ENCODE measurements at regions not wholly inside any gene's neighbourhood (a gene's known extent, or its start where the extent isn't known, plus 50 kb on each side); places are given as distances from the start of the nearest gene placed in this dataset.

- peaks cover 3% of the 10 kb centered on the region for H3K79me2 ChIP-seq
- 58% methylated on average over 6 of the region's 6 CpGs for WGBS (ENCODE audit: low lambda C conversion rate, missing lambda C conversion rate)
- H3K4me2 ChIP-seq: peak overlapping the region; percentile 67
- no peaks in the 10 kb centered on the region for H3K9me2 ChIP-seq (replicated peaks; ENCODE audit: insufficient read depth)
- TF ChIP-seq EZH2 (IDR thresholded peaks at IDR 0.05; ENCODE audit: borderline replicate concordance) (no peak), EZH2phosphoT487 (IDR thresholded peaks at IDR 0.05; ENCODE audit: low read depth, severe bottlenecking, unreplicated experiment) (no peak)
- TF ChIP-seq, protein P1, sequence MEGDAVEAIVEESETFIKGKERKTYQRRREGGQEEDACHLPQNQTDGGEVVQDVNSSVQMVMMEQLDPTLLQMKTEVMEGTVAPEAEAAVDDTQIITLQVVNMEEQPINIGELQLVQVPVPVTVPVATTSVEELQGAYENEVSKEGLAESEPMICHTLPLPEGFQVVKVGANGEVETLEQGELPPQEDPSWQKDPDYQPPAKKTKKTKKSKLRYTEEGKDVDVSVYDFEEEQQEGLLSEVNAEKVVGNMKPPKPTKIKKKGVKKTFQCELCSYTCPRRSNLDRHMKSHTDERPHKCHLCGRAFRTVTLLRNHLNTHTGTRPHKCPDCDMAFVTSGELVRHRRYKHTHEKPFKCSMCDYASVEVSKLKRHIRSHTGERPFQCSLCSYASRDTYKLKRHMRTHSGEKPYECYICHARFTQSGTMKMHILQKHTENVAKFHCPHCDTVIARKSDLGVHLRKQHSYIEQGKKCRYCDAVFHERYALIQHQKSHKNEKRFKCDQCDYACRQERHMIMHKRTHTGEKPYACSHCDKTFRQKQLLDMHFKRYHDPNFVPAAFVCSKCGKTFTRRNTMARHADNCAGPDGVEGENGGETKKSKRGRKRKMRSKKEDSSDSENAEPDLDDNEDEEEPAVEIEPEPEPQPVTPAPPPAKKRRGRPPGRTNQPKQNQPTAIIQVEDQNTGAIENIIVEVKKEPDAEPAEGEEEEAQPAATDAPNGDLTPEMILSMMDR (IDR thresholded peaks at IDR 0.05; ENCODE audit: poor library complexity): no peak
- no peak overlapping the region for H2AFZ ChIP-seq
- DNase-seq (ENCODE audit: low spot score): peak; percentile 68
- H4K20me1 ChIP-seq (ENCODE audit: insufficient read depth, poor library complexity, severe bottlenecking): no peaks in the 10 kb centered on the region
- H3K36me3 ChIP-seq (replicated peaks; ENCODE audit: insufficient read depth, low read depth): no peaks in the 10 kb centered on the region
- H3K9me3 ChIP-seq (ENCODE audit: low read depth): no peaks in the 10 kb centered on the region
- H3K4me1 ChIP-seq (ENCODE audit: insufficient read depth): peaks cover 37% of the 10 kb centered on the region
- H3K4me3 ChIP-seq: no peak overlapping the region
- no peaks in the 10 kb centered on the region for H3K27me3 ChIP-seq
- peak overlapping the region; percentile 97 for H3K27ac ChIP-seq
Observed at GRCh38 chr18:22045221-22045918, 124.0 kb upstream of the GATA6 start.

- Histone ChIP-seq H3K4me2 (no peak overlapping the region), H3K4me3 (no peak overlapping the region), H2AFZ (no peak overlapping the region), H4K20me1 (ENCODE audit: insufficient read depth, poor library complexity, severe bottlenecking) (no peaks in the 10 kb centered on the region), H3K9me3 (ENCODE audit: low read depth) (no peaks in the 10 kb centered on the region), H3K4me1 (ENCODE audit: insufficient read depth) (peaks cover 37% of the 10 kb centered on the region), H3K9me2 (replicated peaks; ENCODE audit: insufficient read depth) (no peaks in the 10 kb centered on the region), H3K27ac (peak overlapping the region; percentile 97), H3K79me2 (peaks cover 3% of the 10 kb centered on the region), H3K36me3 (replicated peaks; ENCODE audit: insufficient read depth, low read depth) (no peaks in the 10 kb centered on the region), H3K27me3 (no peaks in the 10 kb centered on the region)
- WGBS (ENCODE audit: low lambda C conversion rate, missing lambda C conversion rate): 88% methylated on average over 2 of the region's 2 CpGs
- no peak for DNase-seq (ENCODE audit: low spot score)
- TF ChIP-seq, protein P1 (IDR thresholded peaks at IDR 0.05; ENCODE audit: poor library complexity): no peak
- TF ChIP-seq EZH2 (IDR thresholded peaks at IDR 0.05; ENCODE audit: borderline replicate concordance): no peak
- no peak for TF ChIP-seq EZH2phosphoT487 (IDR thresholded peaks at IDR 0.05; ENCODE audit: low read depth, severe bottlenecking, unreplicated experiment)
Observed at GRCh38 chr18:22046473-22046872, 122.9 kb upstream of the GATA6 start.

GRCh38 chr18:22047485-22047884 is 121.9 kb upstream of the GATA6 start:
- no peak for DNase-seq (ENCODE audit: low spot score)
- H3K4me3 ChIP-seq: no peak overlapping the region
- H4K20me1 ChIP-seq (ENCODE audit: insufficient read depth, poor library complexity, severe bottlenecking): no peaks in the 10 kb centered on the region
- no peaks in the 10 kb centered on the region for H3K9me2 ChIP-seq (replicated peaks; ENCODE audit: insufficient read depth)
- H2AFZ ChIP-seq: no peak overlapping the region
- H3K36me3 ChIP-seq (replicated peaks; ENCODE audit: insufficient read depth, low read depth): no peaks in the 10 kb centered on the region
- no peak for TF ChIP-seq EZH2 (IDR thresholded peaks at IDR 0.05; ENCODE audit: borderline replicate concordance)
- TF ChIP-seq, protein P1 (IDR thresholded peaks at IDR 0.05; ENCODE audit: poor library complexity): no peak
- TF ChIP-seq EZH2phosphoT487 (IDR thresholded peaks at IDR 0.05; ENCODE audit: low read depth, severe bottlenecking, unreplicated experiment): no peak
- H3K79me2 ChIP-seq: peaks cover 3% of the 10 kb centered on the region
- 88% methylated on average over 3 of the region's 3 CpGs for WGBS (ENCODE audit: low lambda C conversion rate, missing lambda C conversion rate)
- no peaks in the 10 kb centered on the region for H3K9me3 ChIP-seq (ENCODE audit: low read depth)
- no peaks in the 10 kb centered on the region for H3K27me3 ChIP-seq
- H3K4me2 ChIP-seq: no peak overlapping the region
- peak overlapping the region; percentile 97 for H3K27ac ChIP-seq
- H3K4me1 ChIP-seq (ENCODE audit: insufficient read depth): peaks cover 37% of the 10 kb centered on the region

Data from hepatocyte (in vitro differentiated cells).